OCI-LY7 (cell line): ENCODE measurements at regions not wholly inside any gene's neighbourhood (a gene's known extent, or its start where the extent isn't known, plus 50 kb on each side); places are given as distances from the start of the nearest gene placed in this dataset.

Experiments used
- BruUV-seq: library from RNA; stranded (reverse); fragments of 400-500 nt; replicated peaks from 2 replicates; lab custom pipeline; 2021; lab: Mats Ljungman, UMichigan
- CTCF ChIA-PET: fragments of 300-600 bp; sonication (Branson Sonifier 250); formaldehyde crosslinking; loops from one replicate; lab custom pipeline; 2022; ENCODE audit warnings: antibody characterized with exemption; ENCODE audit not compliant: unreplicated experiment; lab: Charles Lee
- POLR2A ChIA-PET: fragments of 300-600 bp; sonication (Branson Sonifier 250); formaldehyde crosslinking; loops from one replicate; lab custom pipeline; 2022; ENCODE audit warnings: antibody characterized with exemption; lab: Charles Lee
- DNase-seq: peaks from one replicate; pipeline ENCODE4 v3.0.0-alpha.2; 2015; ENCODE audit warnings: low spot score
- H2AFZ ChIP-seq: fragments of 200-600 bp; sonication (generic), shearing (Covaris generic); 2 replicates; pipeline ENCODE4 v1.6.1; 2014; ENCODE audit warnings: mild to moderate bottlenecking, antibody characterized with exemption, low read length, moderate library complexity
- H3K27ac ChIP-seq: fragments of 200-600 bp; sonication (generic); 2 replicates; pipeline ENCODE4 v1.5.1; 2014; ENCODE audit warnings: mixed run types, low read depth, mild to moderate bottlenecking, moderate library complexity, low read length, inconsistent platforms; ENCODE audit not compliant: poor library complexity, severe bottlenecking
- H3K36me3 ChIP-seq: fragments of 200-600 bp; sonication (generic); 2 replicates; pipeline ENCODE4 v1.6.1; 2014; ENCODE audit warnings: mild to moderate bottlenecking, antibody characterized with exemption, low read length, moderate library complexity, mixed read lengths; ENCODE audit not compliant: insufficient read depth
- H3K4me1 ChIP-seq: fragments of 200-600 bp; sonication (generic); 2 replicates; pipeline ENCODE4 v1.5.1; 2014; ENCODE audit warnings: mild to moderate bottlenecking, low read length; ENCODE audit not compliant: insufficient read depth, poor library complexity, severe bottlenecking
- H3K4me2 ChIP-seq: fragments of 200-600 bp; sonication (generic); 2 replicates; pipeline ENCODE4 v1.6.1; 2014; ENCODE audit warnings: mild to moderate bottlenecking, low read length
- H3K4me3 ChIP-seq: fragments of 200-600 bp; sonication (generic); 2 replicates; pipeline ENCODE4 v1.5.1; 2014; ENCODE audit warnings: mild to moderate bottlenecking, low read depth, low read length; ENCODE audit not compliant: poor library complexity, severe bottlenecking
- H3K79me2 ChIP-seq: fragments of 200-600 bp; sonication (generic); 2 replicates; pipeline ENCODE4 v1.6.1; 2016; ENCODE audit warnings: low read depth, mild to moderate bottlenecking, low read length, moderate library complexity, mixed read lengths; ENCODE audit not compliant: insufficient read depth
- H3K9me2 ChIP-seq: fragments of 200-600 bp; sonication (generic); 2 replicates; pipeline ENCODE4 v1.6.1; 2016; ENCODE audit warnings: mild to moderate bottlenecking, low read length, mixed read lengths; ENCODE audit not compliant: insufficient read depth
- H3K9me3 ChIP-seq: fragments of 200-600 bp; sonication (generic); 2 replicates; pipeline ENCODE4 v1.6.1; 2014; ENCODE audit warnings: mild to moderate bottlenecking, mixed run types, low read length, mixed read lengths
- H4K20me1 ChIP-seq: fragments of 200-600 bp; sonication (generic); 2 replicates; pipeline ENCODE4 v1.6.1; 2014; ENCODE audit warnings: mild to moderate bottlenecking, antibody characterized with exemption, low read length, moderate library complexity, mixed read lengths; ENCODE audit not compliant: insufficient read depth
- EZH2phosphoT487 ChIP-seq: fragments of 200-600 bp; sonication (generic); IDR thresholded peaks from 2 replicates; pipeline ENCODE4 v1.6.1; 2018; ENCODE audit warnings: low read depth, borderline replicate concordance, mild to moderate bottlenecking, mixed run types, antibody characterized with exemption, low read length, moderate library complexity, mixed read lengths
- intact Hi-C: fragments of 100-400 bp; cut with micrococcal nuclease; formaldehyde crosslinking; loops from one replicate; pipeline ENCODE4 v1.10.0; 2022; ENCODE audit not compliant: unreplicated experiment
- TF ChIP-seq, protein P1 (sequence below): fragments of 200-600 bp; sonication (generic); conservative IDR thresholded peaks from 2 replicates; pipeline ENCODE4 v1.5.1; 2014; ENCODE audit warnings: mild to moderate bottlenecking, antibody characterized with exemption, low read length, moderate library complexity, mixed read lengths

- intact Hi-C loops: no loop called here
- Histone ChIP-seq H2AFZ (no peak overlapping the region), H3K9me2 (no peaks in the 10 kb centered on the region), H3K27ac (no peak overlapping the region), H3K4me2 (no peak overlapping the region), H3K4me1 (no peaks in the 10 kb centered on the region), H3K36me3 (no peaks in the 10 kb centered on the region), H3K4me3 (no peak overlapping the region), H3K79me2 (no peaks in the 10 kb centered on the region), H4K20me1 (no peaks in the 10 kb centered on the region), H3K9me3 (no peaks in the 10 kb centered on the region)
- CTCF ChIA-PET: no interaction called here
- DNase-seq: no peak
- no peak for TF ChIP-seq EZH2phosphoT487
- TF ChIP-seq, protein P1, sequence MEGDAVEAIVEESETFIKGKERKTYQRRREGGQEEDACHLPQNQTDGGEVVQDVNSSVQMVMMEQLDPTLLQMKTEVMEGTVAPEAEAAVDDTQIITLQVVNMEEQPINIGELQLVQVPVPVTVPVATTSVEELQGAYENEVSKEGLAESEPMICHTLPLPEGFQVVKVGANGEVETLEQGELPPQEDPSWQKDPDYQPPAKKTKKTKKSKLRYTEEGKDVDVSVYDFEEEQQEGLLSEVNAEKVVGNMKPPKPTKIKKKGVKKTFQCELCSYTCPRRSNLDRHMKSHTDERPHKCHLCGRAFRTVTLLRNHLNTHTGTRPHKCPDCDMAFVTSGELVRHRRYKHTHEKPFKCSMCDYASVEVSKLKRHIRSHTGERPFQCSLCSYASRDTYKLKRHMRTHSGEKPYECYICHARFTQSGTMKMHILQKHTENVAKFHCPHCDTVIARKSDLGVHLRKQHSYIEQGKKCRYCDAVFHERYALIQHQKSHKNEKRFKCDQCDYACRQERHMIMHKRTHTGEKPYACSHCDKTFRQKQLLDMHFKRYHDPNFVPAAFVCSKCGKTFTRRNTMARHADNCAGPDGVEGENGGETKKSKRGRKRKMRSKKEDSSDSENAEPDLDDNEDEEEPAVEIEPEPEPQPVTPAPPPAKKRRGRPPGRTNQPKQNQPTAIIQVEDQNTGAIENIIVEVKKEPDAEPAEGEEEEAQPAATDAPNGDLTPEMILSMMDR: no peak
- POLR2A ChIA-PET: interaction anchor here (0.6 to 1.7 kb wide), 3 partner anchors 9 to 1334 kb away, joined by 3 to 6 read pairs (median 5); no protein-coding TSS in a partner anchor
- no TSS peak for BruUV-seq
Observed at GRCh38 chr6:140909156-140909555, 1223.6 kb upstream of the GJE1 start.

DNA sequence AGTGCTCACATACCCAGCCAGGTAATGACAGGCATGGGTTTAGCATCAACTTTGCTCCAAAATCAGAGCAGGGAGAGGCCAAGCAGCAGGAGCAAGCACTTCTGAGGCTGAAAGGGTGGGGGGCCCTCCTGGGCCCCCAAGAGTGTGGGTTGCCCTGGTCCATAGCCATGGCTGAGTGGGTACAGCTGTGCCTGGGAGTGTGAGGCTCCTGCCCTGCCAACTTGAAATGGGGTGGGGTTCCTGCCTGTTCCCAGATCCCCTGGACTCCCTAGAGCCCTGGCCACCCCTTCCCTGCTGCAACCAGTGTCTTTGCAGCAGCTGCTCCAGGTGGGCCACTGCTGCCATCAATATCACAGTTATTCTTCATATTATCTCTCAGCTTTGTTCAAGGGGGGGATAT lies 1224.2 kb upstream of the GJE1 start:
- intact Hi-C loops: no loop called here
- Histone ChIP-seq H3K9me3 (no peaks in the 10 kb centered on the region), H3K4me3 (no peak overlapping the region), H3K9me2 (no peaks in the 10 kb centered on the region), H3K27ac (no peak overlapping the region), H3K36me3 (no peaks in the 10 kb centered on the region), H3K79me2 (no peaks in the 10 kb centered on the region), H2AFZ (no peak overlapping the region), H3K4me2 (no peak overlapping the region), H4K20me1 (no peaks in the 10 kb centered on the region), H3K4me1 (no peaks in the 10 kb centered on the region)
- TF ChIP-seq, protein P1: no peak
- no peak for TF ChIP-seq EZH2phosphoT487
- no TSS peak for BruUV-seq
- DNase-seq: no peak
- ChIA-PET CTCF (no interaction called here), POLR2A (interaction anchor here (1.7 kb wide), 1 partner anchor 13 kb away, joined by 3 read pairs; no protein-coding TSS in a partner anchor)

DNA sequence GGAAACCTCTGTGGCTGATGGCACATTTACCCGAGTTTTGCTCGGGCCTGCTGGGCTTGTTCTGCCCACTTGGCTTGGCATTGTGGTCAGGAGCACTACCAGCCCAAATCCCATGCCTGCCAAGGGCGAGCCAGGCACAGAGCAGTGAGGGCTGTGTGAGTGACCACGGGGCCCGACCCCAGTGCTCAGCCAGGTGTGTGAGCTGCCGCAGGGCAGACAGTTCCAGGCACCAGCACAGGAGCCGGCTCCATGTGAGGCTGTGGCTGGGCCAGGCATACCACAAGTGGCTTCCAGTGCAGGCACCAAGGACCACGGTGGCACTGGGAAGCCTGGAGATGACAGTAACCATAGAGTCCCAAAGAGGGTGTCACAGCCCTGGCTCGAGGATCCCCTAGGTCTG lies 1225.5 kb upstream of the GJE1 start:
- Histone ChIP-seq H3K27ac (no peak overlapping the region), H2AFZ (no peak overlapping the region), H3K36me3 (no peaks in the 10 kb centered on the region), H3K4me2 (no peak overlapping the region), H3K4me3 (no peak overlapping the region), H3K4me1 (no peaks in the 10 kb centered on the region), H4K20me1 (no peaks in the 10 kb centered on the region), H3K79me2 (no peaks in the 10 kb centered on the region), H3K9me2 (no peaks in the 10 kb centered on the region), H3K9me3 (no peaks in the 10 kb centered on the region)
- ChIA-PET CTCF (no interaction called here), POLR2A (interaction anchor here (0.5 to 0.9 kb wide), 2 partner anchors 15 to 453 kb away, joined by 4 to 5 read pairs; no protein-coding TSS in a partner anchor)
- TF ChIP-seq EZH2phosphoT487: no peak
- TF ChIP-seq, protein P1: no peak
- intact Hi-C loops: no loop called here
- BruUV-seq: no TSS peak
- no peak for DNase-seq
